GM10266 (cell line): ENCODE measurements at regions not wholly inside any gene's neighbourhood (a gene's known extent, or its start where the extent isn't known, plus 50 kb on each side); places are given as distances from the start of the nearest gene placed in this dataset.

Experiments used
- DNase-seq: peaks from one replicate; pipeline ENCODE4 v3.0.0; 2012; ENCODE audit errors: extremely low spot score
- TF ChIP-seq, protein P1 (sequence below): IDR thresholded peaks from 2 replicates; pipeline ENCODE4 v1.5.1; 2012; ENCODE audit warnings: mild to moderate bottlenecking, low read depth; ENCODE audit not compliant: control insufficient read depth, insufficient read depth; ENCODE audit errors: missing control alignments

DNA sequence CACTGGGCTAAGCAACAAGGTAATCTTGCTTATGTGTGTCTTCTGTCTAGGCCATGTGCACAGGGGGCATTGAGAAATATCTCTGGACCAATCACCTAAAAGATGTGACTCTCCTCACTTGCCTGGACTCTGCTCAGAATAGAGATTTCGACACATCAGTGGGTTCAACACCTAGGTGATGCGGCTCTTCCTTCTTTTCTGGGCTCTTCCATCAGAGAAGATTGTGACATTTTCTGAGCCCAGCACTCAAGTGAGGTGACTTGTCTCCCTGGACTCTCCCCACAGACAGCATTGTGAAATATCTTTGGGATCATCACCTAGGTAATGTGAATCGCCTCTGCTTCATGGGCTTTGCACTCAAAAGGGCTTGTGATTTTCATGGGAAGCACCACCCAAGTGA, 1904.1 kb downstream of the TP53TG3F start:
- TF ChIP-seq, protein P1, sequence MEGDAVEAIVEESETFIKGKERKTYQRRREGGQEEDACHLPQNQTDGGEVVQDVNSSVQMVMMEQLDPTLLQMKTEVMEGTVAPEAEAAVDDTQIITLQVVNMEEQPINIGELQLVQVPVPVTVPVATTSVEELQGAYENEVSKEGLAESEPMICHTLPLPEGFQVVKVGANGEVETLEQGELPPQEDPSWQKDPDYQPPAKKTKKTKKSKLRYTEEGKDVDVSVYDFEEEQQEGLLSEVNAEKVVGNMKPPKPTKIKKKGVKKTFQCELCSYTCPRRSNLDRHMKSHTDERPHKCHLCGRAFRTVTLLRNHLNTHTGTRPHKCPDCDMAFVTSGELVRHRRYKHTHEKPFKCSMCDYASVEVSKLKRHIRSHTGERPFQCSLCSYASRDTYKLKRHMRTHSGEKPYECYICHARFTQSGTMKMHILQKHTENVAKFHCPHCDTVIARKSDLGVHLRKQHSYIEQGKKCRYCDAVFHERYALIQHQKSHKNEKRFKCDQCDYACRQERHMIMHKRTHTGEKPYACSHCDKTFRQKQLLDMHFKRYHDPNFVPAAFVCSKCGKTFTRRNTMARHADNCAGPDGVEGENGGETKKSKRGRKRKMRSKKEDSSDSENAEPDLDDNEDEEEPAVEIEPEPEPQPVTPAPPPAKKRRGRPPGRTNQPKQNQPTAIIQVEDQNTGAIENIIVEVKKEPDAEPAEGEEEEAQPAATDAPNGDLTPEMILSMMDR = no peak
- no peak for DNase-seq

GRCh38 chr16:35364263-35364662, 1904.9 kb downstream of the TP53TG3F start:
- TF ChIP-seq, protein P1 = no peak
- no peak for DNase-seq

DNA sequence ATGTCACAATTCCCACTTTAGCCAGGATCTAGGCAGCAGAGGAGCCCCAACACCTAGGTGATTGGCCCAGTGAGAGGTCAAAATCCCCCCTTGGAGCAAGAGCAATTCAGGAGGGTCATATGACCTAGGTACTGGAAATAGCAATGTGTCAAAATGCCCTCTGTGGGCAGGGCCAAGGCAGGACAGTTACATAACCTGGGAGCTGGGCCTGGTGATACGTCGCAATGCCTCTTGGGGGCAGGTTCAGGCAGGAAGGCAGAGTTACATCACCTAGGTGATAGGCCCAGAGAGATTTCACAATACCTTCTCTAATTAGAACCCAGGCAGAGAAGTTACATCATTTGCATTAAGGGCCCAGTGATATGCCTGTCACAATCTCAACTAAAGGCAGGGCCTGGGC, 1906.3 kb downstream of the TP53TG3F start:
- no peak for DNase-seq

DNA sequence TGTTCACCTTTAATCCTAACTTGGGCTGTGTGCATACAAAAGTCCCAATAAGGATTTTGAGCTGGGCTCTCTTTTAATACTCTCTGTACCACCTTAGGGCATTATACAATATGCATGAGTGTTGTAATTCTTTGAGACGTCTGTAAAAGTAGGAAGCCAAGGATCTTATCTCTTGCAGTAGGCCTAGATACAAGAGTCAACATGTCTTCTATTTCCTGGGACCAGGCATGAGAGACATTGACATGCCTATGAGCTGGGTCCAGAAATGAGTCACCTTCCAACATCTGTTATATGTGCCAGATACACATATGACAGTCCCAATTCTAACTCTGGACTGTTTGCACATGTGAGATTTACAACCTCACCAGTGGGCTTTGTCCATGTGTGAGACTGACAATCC, 1911.2 kb downstream of the TP53TG3F start:
- DNase-seq = no peak
- TF ChIP-seq, protein P1 = no peak

More for the DNA sequence above, 1906.3 kb downstream of the TP53TG3F start:
- TF ChIP-seq, protein P1 = no peak

GRCh38 chr16:35377142-35377541, 1917.7 kb downstream of the TP53TG3F start:
- TF ChIP-seq, protein P1 = no peak
- DNase-seq = no peak

DNA sequence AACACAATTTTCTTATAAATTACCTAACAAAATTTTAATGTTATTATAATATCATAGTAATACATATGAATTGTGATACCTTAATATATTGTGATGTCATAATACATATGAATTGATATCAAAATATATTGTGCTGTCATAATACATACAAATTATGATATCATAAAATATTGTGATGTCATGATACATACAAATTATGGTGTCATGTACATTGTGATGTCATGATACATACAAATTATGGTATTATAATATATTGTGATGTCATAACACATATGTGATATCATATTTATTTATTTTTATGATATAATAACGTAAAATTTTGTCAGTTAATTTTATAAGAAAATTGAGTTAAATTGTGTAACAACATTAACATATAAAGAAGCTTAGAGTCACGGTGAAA, 1927.2 kb downstream of the TP53TG3F start:
- TF ChIP-seq, protein P1 = no peak
- no peak for DNase-seq

DNA sequence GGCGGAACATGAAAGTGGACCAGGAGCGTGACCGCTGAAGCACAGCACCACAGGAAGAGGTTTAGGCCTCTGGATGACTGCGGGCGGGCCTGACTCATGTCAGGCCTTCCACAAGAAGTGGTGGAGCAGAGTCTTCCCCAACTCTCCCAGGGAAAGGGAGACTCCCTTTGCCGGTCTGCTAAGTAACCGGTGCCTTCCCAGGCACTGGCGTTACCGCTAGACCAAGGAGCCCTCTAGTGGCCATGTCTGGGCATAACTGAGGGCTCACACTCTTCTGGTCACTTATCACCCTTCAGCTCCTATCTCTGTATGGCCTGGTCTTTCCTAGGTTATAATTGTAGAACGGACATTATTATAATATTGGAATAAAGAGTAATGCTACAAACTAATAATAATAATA, 1931.9 kb downstream of the TP53TG3F start:
- TF ChIP-seq, protein P1 = peak; percentile 50
- no peak for DNase-seq
